Endothelial cell of umbilical vein (primary cell): ENCODE measurements at regions not wholly inside any gene's neighbourhood (a gene's known extent, or its start where the extent isn't known, plus 50 kb on each side); places are given as distances from the start of the nearest gene placed in this dataset.
"Not testable (repeated sequence)": the region's sequence is repeated elsewhere in the genome, so short reads cannot be mapped to it uniquely, and the experiment has no call there.

Experiments used
- BruUV-seq: library from RNA; stranded (reverse); fragments of 400-500 nt; replicated peaks from 2 replicates; lab custom pipeline; 2021; lab: Mats Ljungman, UMichigan
- CTCF ChIA-PET: fragments of 300-600, 350-600 bp; sonication (Branson Sonifier 250); formaldehyde crosslinking; loops from one replicate; lab custom pipeline; 2021; ENCODE audit warnings: antibody characterized with exemption, inconsistent platforms; lab: Charles Lee
- POLR2A ChIA-PET: fragments of 300-600, 350-600 bp; sonication (Branson Sonifier 250); formaldehyde crosslinking; loops from one replicate; lab custom pipeline; 2021; ENCODE audit warnings: antibody characterized with exemption, inconsistent platforms; lab: Charles Lee
- DNase-seq: peaks from one replicate; pipeline ENCODE4 v3.0.0-alpha.2; 2011; ENCODE audit warnings: low read depth, low spot score
- FAIRE-seq: peaks from 2 replicates; lab custom pipeline; 2011; peaks lifted over from hg19 to GRCh38; lab: Jason Lieb, UNC
- H2AFZ ChIP-seq: 2 replicates; pipeline ENCODE4 v1.6.0; 2012; ENCODE audit warnings: low read depth, low read length, control low read depth, inconsistent platforms
- H3K27ac ChIP-seq: 2 replicates; pipeline ENCODE4 v1.5.1; 2011; ENCODE audit warnings: low read depth, mild to moderate bottlenecking, control low read depth, low read length, moderate library complexity; ENCODE audit not compliant: insufficient read depth
- H3K27me3 ChIP-seq, 2 experiments: 2 replicates each; pipeline versions ENCODE4 v1.6.0 to v1.6.1; 2011; ENCODE audit warnings: low read length in 2 of 2, mixed read lengths in 1 of 2; ENCODE audit not compliant: control insufficient read depth in 2 of 2, insufficient read depth in 2 of 2
- H3K36me3 ChIP-seq, 2 experiments: 2 replicates in 1 of 2; 3 replicates in 1 of 2; pipeline ENCODE4 v1.5.1; 2011; ENCODE audit warnings: low read length in 2 of 2, mild to moderate bottlenecking in 1 of 2, moderate library complexity in 1 of 2; ENCODE audit not compliant: control insufficient read depth in 2 of 2, insufficient read depth in 2 of 2; ENCODE audit errors: extremely low read depth in 1 of 2
- H3K4me1 ChIP-seq: 3 replicates; pipeline ENCODE4 v1.5.1; 2011; ENCODE audit warnings: mild to moderate bottlenecking, low read length; ENCODE audit not compliant: control insufficient read depth, insufficient read depth; ENCODE audit errors: extremely low read depth
- H3K4me2 ChIP-seq: 2 replicates; pipeline ENCODE4 v1.6.1; 2011; ENCODE audit warnings: low read length, control low read depth, mixed read lengths; ENCODE audit not compliant: insufficient read depth
- H3K4me3 ChIP-seq, 3 experiments: fragments of 200-600 bp in 1 of 3; sonication (generic), shearing (Covaris generic) in 1 of 3; replicated peaks in 1 of 3; 2 replicates each; pipeline ENCODE4 v1.5.1; 2011 to 2016; ENCODE audit warnings: control low read depth in 3 of 3, low read length in 3 of 3, mild to moderate bottlenecking in 2 of 3, inconsistent platforms in 1 of 3, low read depth in 1 of 3, moderate library complexity in 1 of 3; ENCODE audit not compliant: insufficient read depth in 1 of 3
- H3K79me2 ChIP-seq: 2 replicates; pipeline ENCODE4 v1.6.0; 2012; ENCODE audit warnings: low read length, inconsistent platforms; ENCODE audit not compliant: control insufficient read depth, insufficient read depth
- H3K9ac ChIP-seq: replicated peaks from 2 replicates; pipeline ENCODE3; 2011; ENCODE audit warnings: low read length, control low read depth; ENCODE audit not compliant: insufficient read depth; ENCODE audit errors: extremely low read depth
- H3K9me1 ChIP-seq: replicated peaks from 3 replicates; pipeline ENCODE4 v1.6.0; 2011; ENCODE audit warnings: mild to moderate bottlenecking, low read length; ENCODE audit not compliant: control insufficient read depth, insufficient read depth; ENCODE audit errors: extremely low read depth
- H3K9me3 ChIP-seq: replicated peaks from 2 replicates; pipeline ENCODE4 v1.5.1; 2012; ENCODE audit warnings: low read length, inconsistent platforms; ENCODE audit not compliant: control insufficient read depth, insufficient read depth
- H4K20me1 ChIP-seq: replicated peaks from 2 replicates; pipeline ENCODE3; 2011; ENCODE audit warnings: mild to moderate bottlenecking, low read length; ENCODE audit not compliant: control insufficient read depth, insufficient read depth; ENCODE audit errors: extremely low read depth
- EZH2 ChIP-seq: IDR thresholded peaks from 2 replicates; pipeline ENCODE4 v1.6.1; 2012; ENCODE audit warnings: borderline replicate concordance, low read depth, mild to moderate bottlenecking, moderate library complexity, low read length, inconsistent platforms; ENCODE audit not compliant: severe bottlenecking
- JUN ChIP-seq: IDR thresholded peaks from 2 replicates; pipeline ENCODE4 v1.6.1; 2011; ENCODE audit warnings: borderline replicate concordance, low read depth; ENCODE audit not compliant: insufficient read length, insufficient read depth
- MYC ChIP-seq: IDR thresholded peaks from one replicate; pipeline ENCODE4 v1.6.1; 2011; ENCODE audit warnings: mild to moderate bottlenecking, low read depth, low read length
- dilution Hi-C: fragments of 300-500 bp; cut with MboI; formaldehyde crosslinking; loops from one replicate; pipeline ENCODE4 v1.15.0; 2019; ENCODE audit warnings: low sequenced_read_pairs; ENCODE audit not compliant: extremely low pct_ligation_motif_present
- intact Hi-C: fragments of 100-400 bp; cut with micrococcal nuclease; formaldehyde crosslinking; loops from one replicate; pipeline ENCODE4 v1.10.0; 2022

DNA sequence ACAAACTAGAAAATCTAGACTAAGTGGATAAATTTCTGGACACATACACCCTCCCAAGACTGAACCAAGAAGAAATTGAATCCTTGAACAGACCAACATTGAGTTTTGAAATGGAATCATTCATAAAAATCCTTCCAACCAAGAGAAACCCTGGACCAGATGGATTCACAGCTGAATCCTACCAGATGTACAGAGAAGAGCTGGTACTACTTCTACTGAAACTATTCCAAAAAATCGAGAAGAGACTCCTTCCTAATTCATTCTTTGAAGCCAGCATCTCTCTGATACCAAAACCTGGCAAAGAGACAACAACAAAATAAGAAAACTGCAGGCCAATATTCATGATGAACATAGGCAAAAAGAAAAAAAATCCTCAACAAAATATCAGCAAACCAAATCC lies 227.4 kb downstream of the RPAP3 start:
- Histone ChIP-seq H4K20me1 (no peaks in the 10 kb centered on the region), H3K4me1 (no peaks in the 10 kb centered on the region), H2AFZ (no peak overlapping the region), H3K27me3 (peaks cover 2 to 12% of the 10 kb centered on the region in 2 experiments), H3K9ac (no peak overlapping the region), H3K79me2 (no peaks in the 10 kb centered on the region), H3K4me3 (no peak overlapping the region), H3K4me2 (no peak overlapping the region), H3K9me1 (no peaks in the 10 kb centered on the region), H3K36me3 (no peaks in the 10 kb centered on the region), H3K9me3 (no peaks in the 10 kb centered on the region), H3K27ac (no peak overlapping the region)
- no TSS peak for BruUV-seq
- dilution Hi-C loops, result no loop called here
- intact Hi-C loops, result no loop called here
- ChIA-PET POLR2A (no interaction called here), CTCF (no interaction called here)
- FAIRE-seq, result no peak
- no peak for TF ChIP-seq EZH2
- no peak for TF ChIP-seq MYC
- DNase-seq, result no peak

DNA sequence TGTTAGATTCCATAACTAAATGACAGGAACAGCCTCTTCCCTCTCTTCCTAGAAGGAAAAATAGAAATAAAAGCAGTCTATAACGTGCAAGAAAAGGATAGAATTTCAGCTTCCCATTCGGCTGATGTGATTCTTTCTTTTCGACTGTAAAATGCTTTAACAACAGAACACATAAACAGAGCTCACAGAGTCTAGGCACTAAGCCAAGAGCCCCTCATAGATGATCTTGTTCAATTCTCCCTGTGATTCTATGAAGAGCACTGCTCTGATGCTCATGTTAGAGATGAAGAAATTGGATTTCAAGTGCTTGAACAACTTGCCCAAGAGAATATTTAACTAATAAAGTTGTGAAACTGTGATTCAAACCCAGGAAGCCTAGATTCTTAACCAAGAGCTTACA lies 232.7 kb downstream of the RPAP3 start:
- H4K20me1 ChIP-seq, result no peaks in the 10 kb centered on the region
- H3K36me3 ChIP-seq, result no peaks in the 10 kb centered on the region
- POLR2A ChIA-PET, result no interaction called here
- dilution Hi-C loops (no loop called here), intact Hi-C loops (no loop called here)
- no peaks in the 10 kb centered on the region for H3K79me2 ChIP-seq
- peaks cover 1 to 7% of the 10 kb centered on the region in 2 experiments for H3K27me3 ChIP-seq
- CTCF ChIA-PET, result interaction anchor here (1.0 to 1.3 kb wide), 2 partner anchors 11 to 15 kb away, joined by 3 to 4 read pairs; no protein-coding TSS in a partner anchor
- no peak for FAIRE-seq
- DNase-seq, result no peak
- TF ChIP-seq JUN, result no peak
- H3K9ac ChIP-seq, result no peak overlapping the region
- BruUV-seq, result no TSS peak
- no peak overlapping the region for H3K27ac ChIP-seq
- H3K4me1 ChIP-seq, result no peaks in the 10 kb centered on the region
- H3K4me3 ChIP-seq, result no peak overlapping the region
- no peaks in the 10 kb centered on the region for H3K9me1 ChIP-seq
- no peak overlapping the region for H2AFZ ChIP-seq
- H3K4me2 ChIP-seq, result no peak overlapping the region
- H3K9me3 ChIP-seq, result no peaks in the 10 kb centered on the region

DNA sequence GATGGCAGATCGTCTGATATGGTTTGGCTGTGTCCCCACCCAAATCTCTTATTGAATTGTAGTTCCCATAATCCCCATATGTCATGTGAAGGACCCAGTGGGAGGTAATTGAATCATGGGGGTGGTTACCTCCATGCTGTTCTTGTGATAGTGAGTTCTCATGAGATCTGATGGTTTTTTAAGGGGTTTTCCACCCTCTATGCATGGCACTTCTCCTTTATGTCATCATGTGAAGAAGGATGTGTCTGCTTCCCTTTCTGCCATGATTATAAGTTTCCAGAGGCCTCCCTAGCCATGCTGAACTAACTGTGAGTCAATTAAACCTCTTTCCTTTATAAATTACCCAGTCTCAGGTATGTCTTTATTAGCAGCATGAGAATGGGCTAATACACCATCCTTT lies 235.5 kb downstream of the RPAP3 start:
- H3K4me3 ChIP-seq, H3K27me3 ChIP-seq, H3K79me2 ChIP-seq, H3K4me2 ChIP-seq, H3K36me3 ChIP-seq, H3K9me3 ChIP-seq, H3K9ac ChIP-seq, intact Hi-C loops, H3K4me1 ChIP-seq, H3K27ac ChIP-seq, CTCF ChIA-PET, dilution Hi-C loops, POLR2A ChIA-PET, H4K20me1 ChIP-seq, H2AFZ ChIP-seq, DNase-seq, FAIRE-seq, BruUV-seq, H3K9me1 ChIP-seq: not testable (repeated sequence)

DNA sequence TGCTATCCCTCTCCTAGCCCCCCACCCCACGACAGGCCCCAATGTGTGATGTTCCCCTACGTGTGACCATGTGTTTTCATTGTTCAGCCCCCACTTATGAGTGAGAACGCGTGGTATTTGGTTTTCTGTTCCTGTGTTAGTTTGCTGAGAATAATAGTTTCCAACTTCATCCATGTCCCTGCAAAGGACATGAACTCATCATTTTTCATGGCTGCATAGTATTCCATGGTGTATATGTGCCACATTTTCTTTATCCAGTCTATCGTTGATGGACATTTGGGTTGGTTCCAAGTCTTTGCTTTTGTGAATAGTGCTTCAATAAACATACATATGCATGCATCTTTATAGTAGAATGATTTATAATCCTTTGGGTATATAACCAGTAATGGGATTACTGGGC lies 241.9 kb downstream of the RPAP3 start:
- H3K4me2 ChIP-seq, DNase-seq, H3K4me1 ChIP-seq, POLR2A ChIA-PET, H3K79me2 ChIP-seq, intact Hi-C loops, H2AFZ ChIP-seq, dilution Hi-C loops, H3K9ac ChIP-seq, H3K9me3 ChIP-seq, H3K27ac ChIP-seq, BruUV-seq, H4K20me1 ChIP-seq, H3K4me3 ChIP-seq, H3K9me1 ChIP-seq, H3K36me3 ChIP-seq, FAIRE-seq, CTCF ChIA-PET: not testable (repeated sequence)
- H3K27me3 ChIP-seq, result peaks cover 0 to 10% of the 10 kb centered on the region in 2 experiments
